GM18505 (cell line): ENCODE measurements at regions not wholly inside any gene's neighbourhood (a gene's known extent, or its start where the extent isn't known, plus 50 kb on each side); places are given as distances from the start of the nearest gene placed in this dataset.

Experiments
- ATAC-seq: cut with Tn5 transposase; IDR thresholded peaks from one replicate; pipeline ENCODE4 v1.9.1; 2021; ENCODE audit not compliant: unreplicated experiment
- POLR2A ChIP-seq: IDR thresholded peaks from 4 replicates; pipeline ENCODE4 v1.6.1; 2011; ENCODE audit warnings: borderline replicate concordance; ENCODE audit not compliant: insufficient read depth, insufficient read length; ENCODE audit errors: extremely low read depth

DNA sequence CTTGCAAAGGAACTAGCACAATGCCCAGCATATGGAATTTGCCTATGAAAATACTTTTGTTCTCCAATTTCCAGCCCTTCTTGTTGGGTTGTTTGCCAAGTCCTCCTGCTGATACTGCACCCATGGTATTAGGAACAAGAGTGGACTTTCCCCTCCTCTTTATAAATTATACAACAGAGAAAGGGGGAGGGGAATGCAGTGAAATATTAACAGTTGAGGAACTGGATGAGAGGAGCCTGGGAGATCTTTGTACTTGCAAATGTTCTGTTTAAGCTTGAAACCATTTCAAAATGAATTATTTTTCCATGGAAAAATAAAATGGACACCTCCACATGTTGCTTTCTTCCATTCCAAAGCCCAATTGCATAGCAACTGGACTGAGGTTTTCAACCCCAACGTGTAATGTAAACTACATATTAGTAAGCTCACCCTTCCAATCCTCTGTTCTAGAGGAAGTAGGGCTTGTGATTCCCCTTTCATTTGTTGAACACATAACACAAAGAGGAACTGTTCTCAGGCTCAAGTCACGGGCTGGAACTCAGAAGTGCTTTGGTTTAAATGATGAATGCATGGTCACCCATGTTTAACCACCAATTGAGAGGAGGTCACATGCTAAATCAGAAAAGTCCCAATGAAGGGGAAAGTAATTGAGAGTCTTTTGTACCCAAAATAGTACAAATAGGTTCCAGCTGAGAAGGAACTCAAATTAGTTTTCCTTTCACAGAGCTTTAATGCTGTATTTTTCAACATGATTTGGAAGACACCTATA, 66.2 kb upstream of the ZC3H12C start:
- no peak for TF ChIP-seq POLR2A
- peak; percentile 94 for ATAC-seq

DNA sequence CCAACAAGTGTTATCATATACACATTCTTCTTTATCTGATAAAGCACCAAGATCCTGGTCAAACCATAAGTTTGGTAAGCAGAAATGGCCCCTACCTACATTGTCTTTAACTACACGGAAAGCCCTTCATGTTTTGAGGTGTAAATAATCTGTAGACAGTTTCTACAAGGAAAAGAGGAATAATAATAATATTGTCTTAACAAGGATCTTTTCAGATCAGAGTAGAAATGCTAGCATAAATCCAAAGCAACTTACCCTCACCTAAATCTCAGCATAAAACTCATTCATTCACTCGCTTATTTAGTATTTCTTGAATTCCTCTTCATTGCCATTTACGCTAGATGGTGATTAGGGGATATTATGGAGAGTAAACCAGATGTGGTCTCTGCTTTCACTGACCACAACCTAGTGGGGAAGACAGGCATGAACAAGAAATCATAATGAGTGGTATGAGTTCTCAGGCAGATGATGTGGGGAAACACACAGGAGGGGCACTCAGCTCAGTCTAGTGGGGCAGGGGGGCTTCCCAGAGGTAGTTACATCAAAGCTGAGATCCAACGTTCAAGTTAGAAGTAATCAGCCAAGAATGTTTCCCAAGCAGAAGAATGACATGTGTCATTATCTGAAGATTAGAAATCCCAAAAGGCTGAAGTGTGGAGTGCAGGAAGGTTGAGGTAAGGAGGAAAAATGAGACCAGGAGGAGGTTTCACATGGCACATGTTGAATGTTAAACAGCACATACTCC, 65.4 kb upstream of the ZC3H12C start:
- TF ChIP-seq POLR2A, result no peak
- peak; percentile 47 for ATAC-seq

- TF ChIP-seq POLR2A, result no peak
- no peak for ATAC-seq
Measured at GRCh38 chr11:110028921-110029320, 64.3 kb upstream of the ZC3H12C start.

DNA sequence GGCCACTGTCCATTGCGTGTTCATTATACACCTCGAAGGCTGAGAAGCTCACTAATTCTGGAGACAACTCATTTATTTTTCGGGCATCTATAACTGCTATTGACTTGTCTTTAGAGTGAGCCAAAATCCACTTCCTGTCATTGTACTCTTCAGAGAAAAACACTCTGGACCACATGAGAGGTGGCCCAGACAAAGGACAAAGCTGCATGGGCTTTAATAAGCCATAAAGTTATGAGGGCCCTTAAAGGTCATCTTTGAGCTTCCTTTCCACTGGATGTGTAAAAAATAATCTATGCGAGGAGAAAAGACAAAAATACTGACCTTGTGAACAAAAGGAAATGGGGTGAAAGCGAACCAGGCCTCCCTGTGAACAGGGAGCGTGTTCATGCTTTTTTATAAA, 63.5 kb upstream of the ZC3H12C start:
- TF ChIP-seq POLR2A, result no peak
- no peak for ATAC-seq

DNA sequence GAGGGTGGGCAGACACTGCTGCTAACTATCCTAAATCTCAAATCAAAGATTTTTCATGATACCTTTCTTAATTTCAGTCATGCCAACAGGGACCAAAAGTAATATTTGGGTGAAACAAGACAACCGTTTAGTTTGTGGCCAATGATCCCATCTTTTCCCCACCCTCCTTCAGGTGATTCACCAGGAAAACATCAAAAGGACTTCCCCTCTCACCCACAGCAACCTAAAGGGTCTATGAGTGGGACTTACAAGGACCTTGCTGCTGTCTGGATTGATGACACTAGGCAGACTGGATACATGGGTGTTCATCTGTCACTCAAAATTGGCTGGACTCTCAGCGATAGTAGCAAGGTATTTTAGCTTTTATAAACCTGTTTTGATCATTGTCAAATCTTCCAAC, 62.0 kb upstream of the ZC3H12C start:
- ATAC-seq, result no peak

DNA sequence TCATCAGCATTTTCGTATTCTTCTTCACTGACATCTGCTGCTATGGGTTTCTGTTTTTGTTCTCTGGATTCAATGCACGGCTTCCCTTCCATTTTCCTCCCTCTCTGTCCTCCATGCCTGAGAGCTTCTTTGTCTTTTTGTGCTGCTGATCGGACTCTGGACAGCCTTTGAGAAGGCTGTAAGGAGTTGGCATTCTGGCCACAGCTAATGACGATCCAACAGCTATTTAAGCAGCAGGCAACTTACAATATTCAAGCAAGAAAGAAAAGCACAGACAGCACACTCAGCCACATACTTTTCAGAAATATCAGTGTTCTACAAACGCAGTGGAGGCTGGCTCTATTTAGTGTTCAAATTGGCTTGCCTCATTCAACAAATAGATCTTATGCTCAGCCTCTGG, 60.9 kb upstream of the ZC3H12C start:
- no peak for ATAC-seq

More for the DNA sequence above, 62.0 kb upstream of the ZC3H12C start:
- TF ChIP-seq POLR2A, result no peak

DNA sequence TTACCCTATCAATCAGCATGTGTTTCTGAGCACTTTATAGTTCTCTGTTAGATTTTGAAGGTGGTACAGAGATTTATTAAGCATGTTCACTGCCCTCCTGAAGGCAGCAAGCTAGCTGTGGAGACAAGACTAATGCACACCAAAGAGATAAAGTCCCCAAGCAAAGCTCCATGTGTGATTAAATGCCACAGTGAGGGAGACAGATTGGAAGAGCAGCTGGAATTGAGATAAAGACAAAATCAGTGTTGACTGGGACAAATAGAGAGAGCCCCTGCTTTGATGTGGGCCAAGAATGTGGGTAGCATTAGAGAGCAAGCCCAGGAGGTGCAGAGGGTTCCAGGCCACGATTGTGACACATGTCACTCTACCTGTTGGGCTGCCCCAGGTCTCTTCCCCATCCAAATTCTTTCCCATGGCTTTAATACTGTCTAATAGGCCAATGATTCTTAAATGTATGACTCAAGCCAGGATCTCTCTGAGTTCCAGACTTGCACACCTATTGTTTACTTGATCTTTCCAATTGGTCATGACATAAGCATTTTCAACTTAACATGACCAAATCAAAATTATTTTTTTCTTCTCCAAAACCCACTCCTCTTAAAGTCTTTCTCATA, 60.1 kb upstream of the ZC3H12C start:
- no peak for TF ChIP-seq POLR2A
- no peak for ATAC-seq

More for the DNA sequence above, 60.9 kb upstream of the ZC3H12C start:
- no peak for TF ChIP-seq POLR2A

DNA sequence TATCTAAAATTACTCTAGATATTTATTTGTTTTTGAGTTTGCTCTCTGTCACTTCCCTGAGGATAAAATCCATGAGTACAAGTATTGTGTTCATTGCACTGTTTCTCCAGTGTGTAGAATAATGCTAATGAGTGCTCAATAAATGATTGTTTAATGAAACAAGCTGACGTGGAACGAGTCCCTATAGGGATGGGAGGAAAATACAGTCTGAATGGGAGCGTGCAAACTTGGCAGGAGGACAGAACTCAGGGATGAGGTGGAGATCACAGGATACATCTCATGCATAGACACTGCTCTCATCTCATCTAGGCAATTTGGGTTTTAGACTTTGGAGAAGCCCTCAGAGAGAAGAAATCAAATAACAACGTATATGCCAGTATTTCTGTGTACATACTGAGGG, 58.4 kb upstream of the ZC3H12C start:
- no peak for ATAC-seq
- TF ChIP-seq POLR2A, result no peak

DNA sequence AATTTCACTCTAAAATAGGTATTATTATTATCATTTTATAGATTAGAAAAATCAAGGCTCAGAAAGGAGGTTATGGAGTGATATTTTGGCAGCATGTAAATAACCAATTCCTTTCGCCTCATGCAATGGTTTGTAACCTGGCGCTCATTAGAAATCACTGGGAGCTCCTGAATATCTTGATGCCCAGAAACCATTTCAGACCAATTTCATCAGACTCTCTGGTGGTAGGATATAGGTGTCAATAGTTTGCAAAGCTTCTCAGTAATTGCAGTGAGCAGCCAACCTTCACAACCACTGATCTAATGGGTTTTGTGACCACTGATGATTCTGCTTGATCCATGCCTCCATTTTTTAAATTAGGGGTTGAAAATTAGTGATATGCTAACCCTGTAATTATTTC, 57.8 kb upstream of the ZC3H12C start:
- ATAC-seq, result no peak
- no peak for TF ChIP-seq POLR2A

- no peak for ATAC-seq
- TF ChIP-seq POLR2A, result no peak
Measured at GRCh38 chr11:110038201-110038600, 55.0 kb upstream of the ZC3H12C start.
